ENCODE measurements at regions not wholly inside any gene's neighbourhood (a gene's known extent, or its start where the extent isn't known, plus 50 kb on each side); places are given as distances from the start of the nearest gene placed in this dataset.

- TF ChIP-seq CTCF (IDR thresholded peaks at IDR 0.05; ENCODE audit: low read depth, low read length, missing input control), result no peak
- TF ChIP-seq MAX (IDR thresholded peaks at IDR 0.05), result no peak
- no peak for TF ChIP-seq GABPA (IDR thresholded peaks at IDR 0.05 in 1 of 2, conservative IDR thresholded peaks at IDR 0.05 in 1 of 2)
- no peak for TF ChIP-seq RAD21 (IDR thresholded peaks at IDR 0.05)
- no peak for TF ChIP-seq JUND (IDR thresholded peaks at IDR 0.05)
- TF ChIP-seq REST (IDR thresholded peaks at IDR 0.05), result no peak
- TF ChIP-seq TAF1 (conservative IDR thresholded peaks at IDR 0.05), result no peak
- TF ChIP-seq SP1 (IDR thresholded peaks at IDR 0.05), result no peak
- TF ChIP-seq YY1 (IDR thresholded peaks at IDR 0.05), result no peak
- TF ChIP-seq RXRA (IDR thresholded peaks at IDR 0.05), result no peak
- no peak for TF ChIP-seq EGR1 (IDR thresholded peaks at IDR 0.05; ENCODE audit: low read depth in 2 of 2)
Measured at GRCh38 chr11:116501728-116502127, 271.1 kb downstream of the BUD13 start.
